GM12878 (cell line): ENCODE measurements at regions not wholly inside any gene's neighbourhood (a gene's known extent, or its start where the extent isn't known, plus 50 kb on each side); places are given as distances from the start of the nearest gene placed in this dataset.

Experiments used
- BCL11A ChIP-seq: IDR thresholded peaks from 2 replicates; pipeline ENCODE4 v1.6.1; 2011; ENCODE audit warnings: low read depth, low read length
- BRCA1 ChIP-seq: IDR thresholded peaks from 2 replicates; pipeline ENCODE4 v1.6.1; 2011; ENCODE audit warnings: low read depth, low read length, improper control_type of control experiment
- CHD2 ChIP-seq: IDR thresholded peaks from 2 replicates; pipeline ENCODE4 v1.6.1; 2011; ENCODE audit warnings: low read depth, low read length, improper control_type of control experiment, borderline replicate concordance
- CREM ChIP-seq: IDR thresholded peaks from 2 replicates; pipeline ENCODE4 v1.6.1; 2014; ENCODE audit warnings: antibody characterized with exemption, low read depth
- DPF2 ChIP-seq: fragments of 450-650 bp; IDR thresholded peaks from 2 replicates; pipeline ENCODE4 v1.6.1; 2017; ENCODE audit warnings: mild to moderate bottlenecking
- EED ChIP-seq: sonication (generic); IDR thresholded peaks from 2 replicates; pipeline ENCODE4 v1.6.1; 2016; ENCODE audit warnings: antibody characterized with exemption, low read depth
- EP300 ChIP-seq, 2 experiments: fragments of 150-350 bp in 1 of 2; IDR thresholded peaks; 2 replicates each; pipeline ENCODE4 v1.6.1; 2011 to 2012; ENCODE audit warnings: low read depth in 2 of 2, low read length in 2 of 2, borderline replicate concordance in 1 of 2, improper control_type of control experiment in 1 of 2, inconsistent platforms in 1 of 2; ENCODE audit not compliant: control insufficient read depth in 1 of 2
- FOXM1 ChIP-seq: IDR thresholded peaks from 2 replicates; pipeline ENCODE4 v1.6.1; 2012; ENCODE audit warnings: low read depth, mild to moderate bottlenecking, inconsistent platforms, low read length, moderate library complexity
- IRF4 ChIP-seq: IDR thresholded peaks from 2 replicates; pipeline ENCODE4 v1.6.1; 2011; ENCODE audit warnings: low read depth, low read length
- JUND ChIP-seq: IDR thresholded peaks from 2 replicates; pipeline ENCODE4 v1.6.1; 2012; ENCODE audit warnings: low read depth, mild to moderate bottlenecking, low read length, improper control_type of control experiment, moderate library complexity
- NR2C2 ChIP-seq: IDR thresholded peaks from 2 replicates; pipeline ENCODE4 v1.6.1; 2011; ENCODE audit warnings: borderline replicate concordance, low read depth; ENCODE audit not compliant: control insufficient read depth, insufficient read length
- NRF1 ChIP-seq: conservative IDR thresholded peaks from 2 replicates; pipeline ENCODE4 v1.6.1; 2011; ENCODE audit warnings: mild to moderate bottlenecking, low read depth, low read length, improper control_type of control experiment
- PAX5 ChIP-seq: IDR thresholded peaks from 2 replicates; pipeline ENCODE4 v1.6.1; 2011; ENCODE audit warnings: low read depth, low read length, borderline replicate concordance
- RAD21 ChIP-seq: IDR thresholded peaks from 2 replicates; pipeline ENCODE4 v1.6.1; 2011; ENCODE audit warnings: mild to moderate bottlenecking, low read depth, low read length, moderate library complexity; ENCODE audit not compliant: insufficient read depth
- RELA ChIP-seq: fragments of 450-650 bp; IDR thresholded peaks from 2 replicates; pipeline ENCODE4 v1.8.0; 2014; ENCODE audit warnings: borderline replicate concordance; ENCODE audit not compliant: partially characterized antibody
- SMAD5 ChIP-seq: IDR thresholded peaks from 2 replicates; pipeline ENCODE4 v1.6.1; 2016; ENCODE audit warnings: antibody characterized with exemption, low read depth
- STAT1 ChIP-seq: fragments of 450-650 bp; conservative IDR thresholded peaks from 2 replicates; pipeline ENCODE4 v1.6.1; 2014; ENCODE audit warnings: antibody characterized with exemption, mild to moderate bottlenecking
- ZNF207 ChIP-seq: fragments of 450-650 bp; IDR thresholded peaks from 2 replicates; pipeline ENCODE4 v1.6.1; 2014; ENCODE audit warnings: antibody characterized with exemption, mild to moderate bottlenecking, borderline replicate concordance
- TF ChIP-seq, protein P1 (sequence below): IDR thresholded peaks from 2 replicates; pipeline ENCODE4 v1.6.1; 2012; ENCODE audit warnings: improper control_type of control experiment, low read depth, low read length; ENCODE audit not compliant: insufficient replicate concordance
- TF ChIP-seq, protein P2 (sequence below): fragments of 450-650 bp; IDR thresholded peaks from 2 replicates; pipeline ENCODE4 v1.6.1; 2016; ENCODE audit warnings: mild to moderate bottlenecking, moderate library complexity, borderline replicate concordance
- TF ChIP-seq, protein P3 (sequence below): IDR thresholded peaks from 2 replicates; pipeline ENCODE4 v1.6.1; 2011; ENCODE audit warnings: mild to moderate bottlenecking, low read depth, low read length, moderate library complexity; ENCODE audit not compliant: insufficient replicate concordance

DNA sequence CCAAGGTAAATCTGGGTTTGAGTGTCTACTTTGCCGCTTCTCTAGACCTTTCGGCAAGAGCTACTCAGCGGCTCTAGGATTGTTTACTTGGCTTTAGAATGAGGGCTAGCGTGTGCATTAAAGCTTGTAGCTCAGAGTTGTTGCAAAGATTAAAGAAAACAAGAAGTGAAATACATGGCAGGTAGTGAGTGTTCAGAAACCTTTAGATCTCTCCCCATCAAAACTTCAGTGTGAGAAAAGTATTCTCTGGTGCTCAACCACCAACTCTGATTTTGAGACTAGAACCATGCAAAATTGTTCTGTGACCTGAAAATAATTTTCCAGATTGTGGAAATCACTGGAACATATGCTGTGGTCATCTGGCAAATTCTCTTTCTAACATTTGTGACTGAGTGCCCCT, 512.0 kb downstream of the CMPK2 start (continued):
- TF ChIP-seq, protein P1, sequence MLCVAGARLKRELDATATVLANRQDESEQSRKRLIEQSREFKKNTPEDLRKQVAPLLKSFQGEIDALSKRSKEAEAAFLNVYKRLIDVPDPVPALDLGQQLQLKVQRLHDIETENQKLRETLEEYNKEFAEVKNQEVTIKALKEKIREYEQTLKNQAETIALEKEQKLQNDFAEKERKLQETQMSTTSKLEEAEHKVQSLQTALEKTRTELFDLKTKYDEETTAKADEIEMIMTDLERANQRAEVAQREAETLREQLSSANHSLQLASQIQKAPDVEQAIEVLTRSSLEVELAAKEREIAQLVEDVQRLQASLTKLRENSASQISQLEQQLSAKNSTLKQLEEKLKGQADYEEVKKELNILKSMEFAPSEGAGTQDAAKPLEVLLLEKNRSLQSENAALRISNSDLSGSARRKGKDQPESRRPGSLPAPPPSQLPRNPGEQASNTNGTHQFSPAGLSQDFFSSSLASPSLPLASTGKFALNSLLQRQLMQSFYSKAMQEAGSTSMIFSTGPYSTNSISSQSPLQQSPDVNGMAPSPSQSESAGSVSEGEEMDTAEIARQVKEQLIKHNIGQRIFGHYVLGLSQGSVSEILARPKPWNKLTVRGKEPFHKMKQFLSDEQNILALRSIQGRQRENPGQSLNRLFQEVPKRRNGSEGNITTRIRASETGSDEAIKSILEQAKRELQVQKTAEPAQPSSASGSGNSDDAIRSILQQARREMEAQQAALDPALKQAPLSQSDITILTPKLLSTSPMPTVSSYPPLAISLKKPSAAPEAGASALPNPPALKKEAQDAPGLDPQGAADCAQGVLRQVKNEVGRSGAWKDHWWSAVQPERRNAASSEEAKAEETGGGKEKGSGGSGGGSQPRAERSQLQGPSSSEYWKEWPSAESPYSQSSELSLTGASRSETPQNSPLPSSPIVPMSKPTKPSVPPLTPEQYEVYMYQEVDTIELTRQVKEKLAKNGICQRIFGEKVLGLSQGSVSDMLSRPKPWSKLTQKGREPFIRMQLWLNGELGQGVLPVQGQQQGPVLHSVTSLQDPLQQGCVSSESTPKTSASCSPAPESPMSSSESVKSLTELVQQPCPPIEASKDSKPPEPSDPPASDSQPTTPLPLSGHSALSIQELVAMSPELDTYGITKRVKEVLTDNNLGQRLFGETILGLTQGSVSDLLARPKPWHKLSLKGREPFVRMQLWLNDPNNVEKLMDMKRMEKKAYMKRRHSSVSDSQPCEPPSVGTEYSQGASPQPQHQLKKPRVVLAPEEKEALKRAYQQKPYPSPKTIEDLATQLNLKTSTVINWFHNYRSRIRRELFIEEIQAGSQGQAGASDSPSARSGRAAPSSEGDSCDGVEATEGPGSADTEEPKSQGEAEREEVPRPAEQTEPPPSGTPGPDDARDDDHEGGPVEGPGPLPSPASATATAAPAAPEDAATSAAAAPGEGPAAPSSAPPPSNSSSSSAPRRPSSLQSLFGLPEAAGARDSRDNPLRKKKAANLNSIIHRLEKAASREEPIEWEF, result peak; percentile 77
- TF ChIP-seq BRCA1 (no peak), ZNF207 (no peak), IRF4 (no peak; the same call in 1 of the 2 replicates), RAD21 (0 out of 2 replicates have a peak, but pooled peaks have one; percentile 14), EED (peak; percentile 58; the same call in 1 of the 2 replicates), RELA (peak; percentile 13), SMAD5 (no peak), CREM (0 out of 2 replicates have a peak, but pooled peaks have one; percentile 27), NRF1 (no peak), STAT1 (no peak), NR2C2 (no peak), JUND (no peak), CHD2 (0 out of 2 replicates have a peak, but pooled peaks have one; percentile 46), EP300 (IDR thresholded peaks at IDR 0.05; ENCODE audit: borderline replicate concordance in 1 of 2, control insufficient read depth in 1 of 2, low read depth in 2 of 2, low read length in 2 of 2) (peak; percentile 31 to 59; a peak in 3 of 4 replicates), PAX5 (no peak; the same call in 1 of the 2 replicates), FOXM1 (no peak), BCL11A (no peak), DPF2 (peak; percentile 43; the same call in 1 of the 2 replicates)
- TF ChIP-seq, protein P2, sequence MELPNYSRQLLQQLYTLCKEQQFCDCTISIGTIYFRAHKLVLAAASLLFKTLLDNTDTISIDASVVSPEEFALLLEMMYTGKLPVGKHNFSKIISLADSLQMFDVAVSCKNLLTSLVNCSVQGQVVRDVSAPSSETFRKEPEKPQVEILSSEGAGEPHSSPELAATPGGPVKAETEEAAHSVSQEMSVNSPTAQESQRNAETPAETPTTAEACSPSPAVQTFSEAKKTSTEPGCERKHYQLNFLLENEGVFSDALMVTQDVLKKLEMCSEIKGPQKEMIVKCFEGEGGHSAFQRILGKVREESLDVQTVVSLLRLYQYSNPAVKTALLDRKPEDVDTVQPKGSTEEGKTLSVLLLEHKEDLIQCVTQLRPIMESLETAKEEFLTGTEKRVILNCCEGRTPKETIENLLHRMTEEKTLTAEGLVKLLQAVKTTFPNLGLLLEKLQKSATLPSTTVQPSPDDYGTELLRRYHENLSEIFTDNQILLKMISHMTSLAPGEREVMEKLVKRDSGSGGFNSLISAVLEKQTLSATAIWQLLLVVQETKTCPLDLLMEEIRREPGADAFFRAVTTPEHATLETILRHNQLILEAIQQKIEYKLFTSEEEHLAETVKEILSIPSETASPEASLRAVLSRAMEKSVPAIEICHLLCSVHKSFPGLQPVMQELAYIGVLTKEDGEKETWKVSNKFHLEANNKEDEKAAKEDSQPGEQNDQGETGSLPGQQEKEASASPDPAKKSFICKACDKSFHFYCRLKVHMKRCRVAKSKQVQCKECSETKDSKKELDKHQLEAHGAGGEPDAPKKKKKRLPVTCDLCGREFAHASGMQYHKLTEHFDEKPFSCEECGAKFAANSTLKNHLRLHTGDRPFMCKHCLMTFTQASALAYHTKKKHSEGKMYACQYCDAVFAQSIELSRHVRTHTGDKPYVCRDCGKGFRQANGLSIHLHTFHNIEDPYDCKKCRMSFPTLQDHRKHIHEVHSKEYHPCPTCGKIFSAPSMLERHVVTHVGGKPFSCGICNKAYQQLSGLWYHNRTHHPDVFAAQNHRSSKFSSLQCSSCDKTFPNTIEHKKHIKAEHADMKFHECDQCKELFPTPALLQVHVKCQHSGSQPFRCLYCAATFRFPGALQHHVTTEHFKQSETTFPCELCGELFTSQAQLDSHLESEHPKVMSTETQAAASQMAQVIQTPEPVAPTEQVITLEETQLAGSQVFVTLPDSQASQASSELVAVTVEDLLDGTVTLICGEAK, result no peak
- TF ChIP-seq, protein P3, sequence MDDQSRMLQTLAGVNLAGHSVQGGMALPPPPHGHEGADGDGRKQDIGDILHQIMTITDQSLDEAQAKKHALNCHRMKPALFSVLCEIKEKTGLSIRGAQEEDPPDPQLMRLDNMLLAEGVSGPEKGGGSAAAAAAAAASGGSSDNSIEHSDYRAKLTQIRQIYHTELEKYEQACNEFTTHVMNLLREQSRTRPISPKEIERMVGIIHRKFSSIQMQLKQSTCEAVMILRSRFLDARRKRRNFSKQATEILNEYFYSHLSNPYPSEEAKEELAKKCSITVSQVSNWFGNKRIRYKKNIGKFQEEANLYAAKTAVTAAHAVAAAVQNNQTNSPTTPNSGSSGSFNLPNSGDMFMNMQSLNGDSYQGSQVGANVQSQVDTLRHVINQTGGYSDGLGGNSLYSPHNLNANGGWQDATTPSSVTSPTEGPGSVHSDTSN, result no peak
